ENCODE measurements at regions not wholly inside any gene's neighbourhood (a gene's known extent, or its start where the extent isn't known, plus 50 kb on each side); places are given as distances from the start of the nearest gene placed in this dataset.

GRCh38 chr18:32823226-32823625, 50.4 kb upstream of the KLHL14 start:
- TF ChIP-seq, protein P1, sequence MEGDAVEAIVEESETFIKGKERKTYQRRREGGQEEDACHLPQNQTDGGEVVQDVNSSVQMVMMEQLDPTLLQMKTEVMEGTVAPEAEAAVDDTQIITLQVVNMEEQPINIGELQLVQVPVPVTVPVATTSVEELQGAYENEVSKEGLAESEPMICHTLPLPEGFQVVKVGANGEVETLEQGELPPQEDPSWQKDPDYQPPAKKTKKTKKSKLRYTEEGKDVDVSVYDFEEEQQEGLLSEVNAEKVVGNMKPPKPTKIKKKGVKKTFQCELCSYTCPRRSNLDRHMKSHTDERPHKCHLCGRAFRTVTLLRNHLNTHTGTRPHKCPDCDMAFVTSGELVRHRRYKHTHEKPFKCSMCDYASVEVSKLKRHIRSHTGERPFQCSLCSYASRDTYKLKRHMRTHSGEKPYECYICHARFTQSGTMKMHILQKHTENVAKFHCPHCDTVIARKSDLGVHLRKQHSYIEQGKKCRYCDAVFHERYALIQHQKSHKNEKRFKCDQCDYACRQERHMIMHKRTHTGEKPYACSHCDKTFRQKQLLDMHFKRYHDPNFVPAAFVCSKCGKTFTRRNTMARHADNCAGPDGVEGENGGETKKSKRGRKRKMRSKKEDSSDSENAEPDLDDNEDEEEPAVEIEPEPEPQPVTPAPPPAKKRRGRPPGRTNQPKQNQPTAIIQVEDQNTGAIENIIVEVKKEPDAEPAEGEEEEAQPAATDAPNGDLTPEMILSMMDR (IDR thresholded peaks at IDR 0.05): no peak
- TF ChIP-seq EZH2 (IDR thresholded peaks at IDR 0.05; ENCODE audit: borderline replicate concordance, insufficient read depth, low read depth, low read length, poor library complexity, severe bottlenecking): no peak

Measured in B cell (primary cell).